GM12874 (cell line): ENCODE measurements at regions not wholly inside any gene's neighbourhood (a gene's known extent, or its start where the extent isn't known, plus 50 kb on each side); places are given as distances from the start of the nearest gene placed in this dataset.

Source experiments
- CTCF ChIP-seq: IDR thresholded peaks from 2 replicates; pipeline ENCODE4 v1.5.1; 2011; ENCODE audit warnings: low read depth, mild to moderate bottlenecking, control low read depth, low read length, moderate library complexity; ENCODE audit not compliant: insufficient read depth

GRCh38 chr2:15835991-15836688 lies 104.2 kb upstream of the MYCN start:
- TF ChIP-seq CTCF = no peak

- no peak for TF ChIP-seq CTCF
Observed at GRCh38 chr2:15836689-15837610, 103.4 kb upstream of the MYCN start.

DNA sequence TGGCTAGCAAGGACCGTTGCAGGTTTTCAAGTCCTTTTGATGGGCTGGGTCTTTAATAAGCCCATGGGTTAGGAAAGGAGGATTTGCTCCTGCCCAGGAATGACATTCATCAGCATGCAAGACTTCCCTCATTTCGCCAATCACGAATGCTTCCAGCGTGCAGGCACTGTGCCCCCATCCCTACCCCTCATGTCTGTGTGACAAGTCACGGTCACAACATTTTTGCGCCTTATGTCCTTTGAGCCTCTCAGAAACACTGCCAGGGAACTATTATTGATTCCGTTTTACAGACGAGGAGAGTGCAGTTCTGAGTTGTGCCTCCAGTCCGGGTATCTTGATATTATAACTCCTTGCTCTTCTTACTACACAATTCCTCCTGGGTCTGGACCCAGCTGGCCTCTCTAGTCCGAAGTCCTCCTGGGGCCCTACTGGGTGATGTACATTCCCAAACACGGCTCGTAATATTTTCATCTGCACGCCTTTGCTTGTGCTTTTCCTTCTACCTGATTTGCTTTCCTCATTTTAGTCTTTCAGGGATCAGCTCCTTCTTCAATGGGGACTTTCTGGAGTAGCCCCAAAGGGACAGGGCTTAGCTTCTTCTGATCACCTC lies 101.8 kb upstream of the MYCN start:
- no peak for TF ChIP-seq CTCF

DNA sequence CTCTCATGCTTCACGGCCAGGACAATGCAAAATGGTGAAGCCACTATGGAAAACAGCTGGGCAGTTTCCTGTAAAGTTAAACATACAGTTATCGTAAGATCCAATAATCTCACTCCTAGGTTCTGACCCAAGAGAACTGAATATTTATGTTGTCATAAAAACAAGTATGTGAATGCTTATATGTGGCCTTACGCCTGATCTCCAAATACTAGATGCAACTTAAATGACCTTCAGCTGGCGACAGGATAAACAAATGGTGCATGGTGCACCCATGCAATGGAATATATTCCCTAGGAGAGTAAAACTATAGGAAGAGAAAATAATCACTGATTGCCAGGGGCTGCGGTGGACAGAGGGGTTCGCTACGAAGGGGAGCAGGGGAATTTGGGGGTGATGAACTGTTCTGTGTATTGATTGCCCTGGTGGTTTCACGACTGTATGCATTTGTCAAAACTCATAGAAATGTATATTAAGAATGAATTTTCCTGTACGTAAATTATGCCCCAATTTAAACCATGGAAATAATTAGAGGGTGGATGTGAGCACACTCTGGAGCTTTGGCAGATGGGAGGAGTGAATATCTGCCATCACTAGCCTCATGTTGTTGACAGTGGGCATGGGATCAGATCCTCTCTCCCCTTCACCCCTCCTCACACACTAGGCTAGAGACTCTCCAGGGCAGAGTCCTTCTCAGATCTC lies 100.8 kb upstream of the MYCN start:
- TF ChIP-seq CTCF = no peak

- no peak for TF ChIP-seq CTCF
Observed at GRCh38 chr2:15840148-15840547, 100.2 kb upstream of the MYCN start.

GRCh38 chr2:15840969-15841368 lies 99.4 kb upstream of the MYCN start:
- TF ChIP-seq CTCF = no peak
